IMR-90 (cell line): ENCODE measurements at regions not wholly inside any gene's neighbourhood (a gene's known extent, or its start where the extent isn't known, plus 50 kb on each side); places are given as distances from the start of the nearest gene placed in this dataset.
A peak's percentile ranks its signal among the peaks of the same experiment; 100 is the strongest.

Source experiments
- ATAC-seq: fragments of 200-7000 bp; cut with Tn5 transposase; 2 replicates; pipeline ENCODE4 v1.9.1; 2020; ENCODE audit warnings: low read depth, mild to moderate bottlenecking, moderate library complexity
- BruUV-seq: library from RNA; stranded (reverse); fragments of 400-500 nt; replicated peaks from 2 replicates; lab custom pipeline; 2021; lab: Mats Ljungman, UMichigan
- CTCF ChIA-PET: fragments of 300-600 bp; formaldehyde crosslinking; extraction: SDS; loops from one replicate; lab custom pipeline; 2021; ENCODE audit warnings: antibody characterized with exemption; lab: Yijun Ruan, JAX
- POLR2A ChIA-PET: fragments of 300-600 bp; sonication (Branson Sonifier 250); formaldehyde crosslinking; loops from one replicate; lab custom pipeline; 2022; ENCODE audit warnings: antibody characterized with exemption; ENCODE audit not compliant: unreplicated experiment; lab: Charles Lee
- DNase-seq: peaks from one replicate; pipeline ENCODE4 v3.0.0; 2013
- H2AFZ ChIP-seq: replicated peaks from 2 replicates; pipeline ENCODE3; 2013; ENCODE audit warnings: low read length, mild to moderate bottlenecking; ENCODE audit not compliant: poor library complexity
- H2AK5ac ChIP-seq: 2 replicates; pipeline ENCODE4 v1.6.1; 2013; ENCODE audit warnings: low read depth, low read length, inconsistent platforms
- H2AK9ac ChIP-seq: replicated peaks from 2 replicates; pipeline ENCODE3; 2013; ENCODE audit warnings: mild to moderate bottlenecking, low read depth, low read length, moderate library complexity; ENCODE audit not compliant: poor library complexity
- H2BK120ac ChIP-seq: 2 replicates; pipeline ENCODE4 v1.6.1; 2013; ENCODE audit warnings: low read depth, low read length, inconsistent platforms
- H2BK15ac ChIP-seq: 3 replicates; pipeline ENCODE4 v1.6.1; 2013; ENCODE audit warnings: low read depth, low read length, inconsistent platforms
- H2BK20ac ChIP-seq: 2 replicates; pipeline ENCODE4 v1.6.1; 2013; ENCODE audit warnings: low read depth, mild to moderate bottlenecking, inconsistent platforms, low read length, moderate library complexity
- H2BK5ac ChIP-seq: 2 replicates; pipeline ENCODE4 v1.6.1; 2013; ENCODE audit warnings: mild to moderate bottlenecking, low read depth, low read length, inconsistent platforms; ENCODE audit not compliant: poor library complexity, severe bottlenecking
- H3K14ac ChIP-seq: replicated peaks from 2 replicates; pipeline ENCODE4 v1.6.1; 2013; ENCODE audit warnings: low read depth, low read length, inconsistent platforms
- H3K18ac ChIP-seq: 2 replicates; pipeline ENCODE4 v1.6.1; 2013; ENCODE audit warnings: low read depth, low read length, control low read depth
- H3K23ac ChIP-seq: 2 replicates; pipeline ENCODE4 v1.6.1; 2013; ENCODE audit warnings: low read depth, low read length, inconsistent platforms
- H3K27ac ChIP-seq: 2 replicates; pipeline ENCODE4 v1.5.1; 2013; ENCODE audit warnings: mild to moderate bottlenecking, control low read depth, low read length; ENCODE audit not compliant: insufficient read depth
- H3K27me3 ChIP-seq: 2 replicates; pipeline ENCODE4 v1.6.1; 2013; ENCODE audit warnings: low read length; ENCODE audit not compliant: control insufficient read depth, insufficient read depth
- H3K36me3 ChIP-seq: 2 replicates; pipeline ENCODE4 v1.6.1; 2013; ENCODE audit warnings: low read length, mixed read lengths; ENCODE audit not compliant: control insufficient read depth, insufficient read depth
- H3K4ac ChIP-seq: 2 replicates; pipeline ENCODE4 v1.6.1; 2013; ENCODE audit warnings: low read depth, low read length, inconsistent platforms
- H3K4me1 ChIP-seq: 2 replicates; pipeline ENCODE4 v1.6.1; 2013; ENCODE audit warnings: low read length, mixed read lengths; ENCODE audit not compliant: control insufficient read depth, insufficient read depth
- H3K4me2 ChIP-seq: 2 replicates; pipeline ENCODE4 v1.6.1; 2013; ENCODE audit warnings: low read depth, mild to moderate bottlenecking, control low read depth, low read length, moderate library complexity
- H3K4me3 ChIP-seq: 2 replicates; pipeline ENCODE4 v1.5.1; 2013; ENCODE audit warnings: low read depth, mild to moderate bottlenecking, control low read depth, low read length, moderate library complexity; ENCODE audit not compliant: insufficient read depth
- H3K56ac ChIP-seq: 2 replicates; pipeline ENCODE4 v1.6.1; 2013; ENCODE audit warnings: low read length, inconsistent platforms; ENCODE audit not compliant: insufficient read depth; ENCODE audit errors: extremely low read depth
- H3K79me1 ChIP-seq, 2 experiments: 2 replicates each; pipeline ENCODE4 v1.6.1; 2013; ENCODE audit warnings: low read length in 2 of 2, inconsistent platforms in 1 of 2, low read depth in 1 of 2
- H3K9ac ChIP-seq: 2 replicates; pipeline ENCODE4 v1.6.1; 2013; ENCODE audit warnings: low read depth, low read length, control low read depth
- H3K9me1 ChIP-seq: 2 replicates; pipeline ENCODE4 v1.6.1; 2013; ENCODE audit warnings: low read length, inconsistent platforms; ENCODE audit not compliant: insufficient read depth
- H3K9me3 ChIP-seq: 2 replicates; pipeline ENCODE4 v1.6.1; 2013; ENCODE audit warnings: low read length; ENCODE audit not compliant: control insufficient read depth, insufficient read depth
- H4K20me1 ChIP-seq: 2 replicates; pipeline ENCODE4 v1.6.1; 2013; ENCODE audit warnings: low read length, inconsistent platforms; ENCODE audit not compliant: insufficient read depth
- H4K5ac ChIP-seq: 2 replicates; pipeline ENCODE4 v1.6.1; 2013; ENCODE audit warnings: mild to moderate bottlenecking, low read depth, low read length, control low read depth
- H4K8ac ChIP-seq, 2 experiments: 2 replicates each; pipeline ENCODE4 v1.6.1; 2013; ENCODE audit warnings: low read depth in 2 of 2, low read length in 2 of 2, control low read depth in 1 of 2, inconsistent platforms in 1 of 2
- H4K91ac ChIP-seq: 2 replicates; pipeline ENCODE4 v1.6.1; 2013; ENCODE audit warnings: low read depth, low read length, inconsistent platforms; ENCODE audit not compliant: insufficient read depth
- BHLHE40 ChIP-seq: fragments of 150-350 bp; IDR thresholded peaks from 2 replicates; pipeline ENCODE4 v1.6.1; 2016; ENCODE audit warnings: mild to moderate bottlenecking, low read depth, low read length
- CEBPB ChIP-seq: IDR thresholded peaks from 2 replicates; pipeline ENCODE4 v1.6.1; 2012; ENCODE audit warnings: low read depth, low read length, improper control_type of control experiment
- CHD1 ChIP-seq: IDR thresholded peaks from 2 replicates; pipeline ENCODE4 v1.6.1; 2012; ENCODE audit warnings: low read depth, low read length, improper control_type of control experiment
- FOS ChIP-seq: fragments of 150-350 bp; IDR thresholded peaks from 2 replicates; pipeline ENCODE4 v1.6.1; 2016; ENCODE audit warnings: low read depth, low read length
- MAFK ChIP-seq: IDR thresholded peaks from 2 replicates; pipeline ENCODE4 v1.6.1; 2012; ENCODE audit warnings: low read depth, low read length, improper control_type of control experiment
- MAZ ChIP-seq: IDR thresholded peaks from 2 replicates; pipeline ENCODE4 v1.6.1; 2012; ENCODE audit warnings: low read depth, mild to moderate bottlenecking, low read length, improper control_type of control experiment, moderate library complexity, borderline replicate concordance
- MXI1 ChIP-seq: IDR thresholded peaks from 2 replicates; pipeline ENCODE4 v1.6.1; 2012; ENCODE audit warnings: low read depth, mild to moderate bottlenecking, low read length, moderate library complexity, borderline replicate concordance
- NFE2L2 ChIP-seq: fragments of 150-350 bp; IDR thresholded peaks from 2 replicates; pipeline ENCODE4 v1.6.1; 2016; ENCODE audit warnings: low read depth, mild to moderate bottlenecking, low read length
- POLR2A ChIP-seq: IDR thresholded peaks from 2 replicates; pipeline ENCODE4 v1.6.1; 2012; ENCODE audit warnings: mild to moderate bottlenecking, low read depth, low read length
- RAD21 ChIP-seq: IDR thresholded peaks from 2 replicates; pipeline ENCODE4 v1.6.1; 2012; ENCODE audit warnings: low read length, improper control_type of control experiment
- RCOR1 ChIP-seq: IDR thresholded peaks from 2 replicates; pipeline ENCODE4 v1.6.1; 2012; ENCODE audit warnings: mild to moderate bottlenecking, low read length, improper control_type of control experiment; ENCODE audit not compliant: insufficient replicate concordance
- RFX5 ChIP-seq: IDR thresholded peaks from 2 replicates; pipeline ENCODE4 v1.8.0; 2012; ENCODE audit warnings: low read depth, mild to moderate bottlenecking, low read length, moderate library complexity
- SMC3 ChIP-seq: fragments of 150-350 bp; IDR thresholded peaks from 2 replicates; pipeline ENCODE4 v1.6.1; 2016; ENCODE audit warnings: low read depth, mild to moderate bottlenecking, antibody characterized with exemption, low read length, moderate library complexity
- WGBS, 2 experiments: methylation state at CpG; one replicate each; pipeline versions ENCODE4 v1.1.5 to v1.1.7; 2013; ENCODE audit warnings: missing lambda C conversion rate in 2 of 2; ENCODE audit not compliant: insufficient read length in 1 of 2; ENCODE audit errors: extremely low coverage in 2 of 2; 5-methylcytosine and 5-hydroxymethylcytosine counted together
- dilution Hi-C: fragments of 300-500 bp; cut with HindIII; formaldehyde crosslinking; loops from one replicate; pipeline ENCODE4 v1.14.3; 2018; ENCODE audit warnings: low sequenced_read_pairs; ENCODE audit not compliant: unreplicated experiment
- in situ Hi-C: fragments of 300-500 bp; cut with MboI; formaldehyde crosslinking; loops from 3 replicates; pipeline ENCODE4 v1.14.3; 2019; ENCODE audit warnings: low sequenced_read_pairs, inconsistent platforms, mixed read lengths
- intact Hi-C: fragments of 100-400 bp; cut with micrococcal nuclease; formaldehyde crosslinking; loops from 2 replicates; pipeline ENCODE4 v1.10.0; 2022
- TF ChIP-seq, protein P1 (sequence below): fragments of 150-350 bp; IDR thresholded peaks from 2 replicates; pipeline ENCODE4 v1.6.1; 2016; ENCODE audit warnings: low read depth, mild to moderate bottlenecking, low read length, moderate library complexity, borderline replicate concordance
- TF ChIP-seq, protein P2 (sequence below): fragments of 150-350 bp; IDR thresholded peaks from 2 replicates; pipeline ENCODE4 v1.6.1; 2017; ENCODE audit warnings: mild to moderate bottlenecking, antibody characterized with exemption, low read length, low read depth
- TF ChIP-seq, protein P3 (sequence below): conservative IDR thresholded peaks from 2 replicates; pipeline ENCODE4 v1.5.1; 2012; ENCODE audit warnings: mild to moderate bottlenecking, low read depth, low read length, improper control_type of control experiment

- ATAC-seq (peak; percentile 90), DNase-seq (peak; percentile 78)
- dilution Hi-C loops (no loop called here), intact Hi-C loops (no loop called here), in situ Hi-C loops (no loop called here)
- Histone ChIP-seq H3K23ac (no peak overlapping the region), H2AFZ (no peak overlapping the region), H2BK120ac (no peak overlapping the region), H3K9me1 (peaks cover 4% of the 10 kb centered on the region; the same call in 1 of the 2 replicates), H3K56ac (no peak overlapping the region), H3K9me3 (no peaks in the 10 kb centered on the region), H4K8ac (no peak overlapping the region), H2BK5ac (no peak overlapping the region), H3K27ac (no peak overlapping the region), H4K20me1 (no peaks in the 10 kb centered on the region), H3K36me3 (no peaks in the 10 kb centered on the region), H3K27me3 (no peaks in the 10 kb centered on the region; the same call in none of the 2 replicates), H3K4me3 (no peak overlapping the region), H3K4me2 (peak overlapping the region; percentile 59), H2AK9ac (no peak overlapping the region), H3K4me1 (peaks cover 7% of the 10 kb centered on the region), H3K14ac (no peak overlapping the region), H2BK20ac (no peak overlapping the region; the same call in 1 of the 2 replicates), H2BK15ac (0 out of 3 replicates have a peak overlapping the region, but pooled peaks have one; percentile 5), H3K79me1 (no peaks in the 10 kb centered on the region), H3K4ac (no peak overlapping the region), H3K9ac (no peak overlapping the region), H4K91ac (no peak overlapping the region), H4K5ac (no peak overlapping the region), H3K18ac (peak overlapping the region; percentile 51; the same call in 1 of the 2 replicates), H2AK5ac (no peak overlapping the region)
- ChIA-PET POLR2A (interaction anchor here (0.7 kb wide), 1 partner anchor 67 kb away, joined by 5 read pairs; no protein-coding TSS in a partner anchor), CTCF (interaction anchor here (0.6 to 1.1 kb wide), 2 partner anchors 47 to 332 kb away, joined by 3 to 4 read pairs; no protein-coding TSS in a partner anchor)
- TF ChIP-seq CEBPB: no peak
- TF ChIP-seq, protein P1, sequence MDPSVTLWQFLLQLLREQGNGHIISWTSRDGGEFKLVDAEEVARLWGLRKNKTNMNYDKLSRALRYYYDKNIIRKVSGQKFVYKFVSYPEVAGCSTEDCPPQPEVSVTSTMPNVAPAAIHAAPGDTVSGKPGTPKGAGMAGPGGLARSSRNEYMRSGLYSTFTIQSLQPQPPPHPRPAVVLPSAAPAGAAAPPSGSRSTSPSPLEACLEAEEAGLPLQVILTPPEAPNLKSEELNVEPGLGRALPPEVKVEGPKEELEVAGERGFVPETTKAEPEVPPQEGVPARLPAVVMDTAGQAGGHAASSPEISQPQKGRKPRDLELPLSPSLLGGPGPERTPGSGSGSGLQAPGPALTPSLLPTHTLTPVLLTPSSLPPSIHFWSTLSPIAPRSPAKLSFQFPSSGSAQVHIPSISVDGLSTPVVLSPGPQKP: no peak
- TF ChIP-seq RFX5: no peak
- TF ChIP-seq, protein P2, sequence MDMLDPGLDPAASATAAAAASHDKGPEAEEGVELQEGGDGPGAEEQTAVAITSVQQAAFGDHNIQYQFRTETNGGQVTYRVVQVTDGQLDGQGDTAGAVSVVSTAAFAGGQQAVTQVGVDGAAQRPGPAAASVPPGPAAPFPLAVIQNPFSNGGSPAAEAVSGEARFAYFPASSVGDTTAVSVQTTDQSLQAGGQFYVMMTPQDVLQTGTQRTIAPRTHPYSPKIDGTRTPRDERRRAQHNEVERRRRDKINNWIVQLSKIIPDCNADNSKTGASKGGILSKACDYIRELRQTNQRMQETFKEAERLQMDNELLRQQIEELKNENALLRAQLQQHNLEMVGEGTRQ: no peak
- no peak for TF ChIP-seq MAZ
- no peak for TF ChIP-seq MXI1
- TF ChIP-seq POLR2A: no peak
- no peak for TF ChIP-seq CHD1
- no peak for TF ChIP-seq BHLHE40
- TF ChIP-seq MAFK: no peak
- no peak for TF ChIP-seq RCOR1
- no peak for TF ChIP-seq FOS
- TF ChIP-seq RAD21: no peak
- no peak for TF ChIP-seq NFE2L2
- TF ChIP-seq SMC3: no peak
- TF ChIP-seq, protein P3, sequence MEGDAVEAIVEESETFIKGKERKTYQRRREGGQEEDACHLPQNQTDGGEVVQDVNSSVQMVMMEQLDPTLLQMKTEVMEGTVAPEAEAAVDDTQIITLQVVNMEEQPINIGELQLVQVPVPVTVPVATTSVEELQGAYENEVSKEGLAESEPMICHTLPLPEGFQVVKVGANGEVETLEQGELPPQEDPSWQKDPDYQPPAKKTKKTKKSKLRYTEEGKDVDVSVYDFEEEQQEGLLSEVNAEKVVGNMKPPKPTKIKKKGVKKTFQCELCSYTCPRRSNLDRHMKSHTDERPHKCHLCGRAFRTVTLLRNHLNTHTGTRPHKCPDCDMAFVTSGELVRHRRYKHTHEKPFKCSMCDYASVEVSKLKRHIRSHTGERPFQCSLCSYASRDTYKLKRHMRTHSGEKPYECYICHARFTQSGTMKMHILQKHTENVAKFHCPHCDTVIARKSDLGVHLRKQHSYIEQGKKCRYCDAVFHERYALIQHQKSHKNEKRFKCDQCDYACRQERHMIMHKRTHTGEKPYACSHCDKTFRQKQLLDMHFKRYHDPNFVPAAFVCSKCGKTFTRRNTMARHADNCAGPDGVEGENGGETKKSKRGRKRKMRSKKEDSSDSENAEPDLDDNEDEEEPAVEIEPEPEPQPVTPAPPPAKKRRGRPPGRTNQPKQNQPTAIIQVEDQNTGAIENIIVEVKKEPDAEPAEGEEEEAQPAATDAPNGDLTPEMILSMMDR: no peak
- no TSS peak for BruUV-seq
- no CpG with 5 or more reads among the region's 3 CpGs for WGBS, 2 experiments
These were observed 216.8 kb downstream of the PTEN start for GRCh38 chr10:88080213-88080612.
